ENCODE measurements at regions not wholly inside any gene's neighbourhood (a gene's known extent, or its start where the extent isn't known, plus 50 kb on each side); places are given as distances from the start of the nearest gene placed in this dataset.

GRCh38 chrX:22746081-22746480 lies 253.7 kb upstream of the DDX53 start:
- TF ChIP-seq ZFP30 (CRISPR knock-in tag; IDR thresholded peaks at IDR 0.05; ENCODE audit: borderline replicate concordance) (no peak), ZNF408 (CRISPR knock-in tag; IDR thresholded peaks at IDR 0.05; ENCODE audit: low read depth) (no peak), SREBF2 (CRISPR knock-in tag; IDR thresholded peaks at IDR 0.05) (no peak), E2F6 (IDR thresholded peaks at IDR 0.05; ENCODE audit: borderline replicate concordance in 1 of 2, extremely low read depth in 1 of 2, insufficient read depth in 1 of 2, insufficient read length in 1 of 2, low read depth in 1 of 2, low read length in 1 of 2, poor library complexity in 1 of 2, severe bottlenecking in 1 of 2) (no peak), DDX20 (tag; IDR thresholded peaks at IDR 0.05; ENCODE audit: low read depth) (no peak), ARID1B (IDR thresholded peaks at IDR 0.05) (no peak), HNRNPK (IDR thresholded peaks at IDR 0.05; ENCODE audit: low read depth, low read length, poor library complexity, severe bottlenecking) (no peak), ZNF79 (CRISPR knock-in tag; IDR thresholded peaks at IDR 0.05; ENCODE audit: low read depth) (no peak)
- intact Hi-C loops (cut with micrococcal nuclease) = loop anchor here (5.0 to 10.0 kb wide), 2 partner anchors 609 to 911 kb away; partner anchors contain the start of gene MBTPS2
- H3K9me3 ChIP-seq (replicated peaks; ENCODE audit: control insufficient read depth, insufficient read depth, low read depth, low read length) = no peaks in the 10 kb centered on the region

More at GRCh38 chrX:22746081-22746480, 253.7 kb upstream of the DDX53 start:
- Histone ChIP-seq H3K4me1 (replicated peaks in 1 of 2; ENCODE audit: control insufficient read depth in 2 of 2, insufficient read depth in 2 of 2, low read length in 2 of 2) (no peaks in the 10 kb centered on the region), H3K4me2 (ENCODE audit: insufficient read depth, low read length) (no peak overlapping the region), H3K27ac (ENCODE audit: extremely low read depth, low read depth, low read length) (no peak overlapping the region), H3K79me2 (ENCODE audit: control insufficient read depth, insufficient read depth, low read length) (no peaks in the 10 kb centered on the region), H3K36me3 (ENCODE audit: control insufficient read depth, insufficient read depth, low read length) (no peaks in the 10 kb centered on the region), H2AFZ (ENCODE audit: low read depth, low read length) (no peak overlapping the region), H3K4me3 (no peak overlapping the region), H3K9me1 (ENCODE audit: control insufficient read depth, insufficient read depth, low read length) (no peaks in the 10 kb centered on the region), H3K9ac (ENCODE audit: insufficient read depth in 1 of 2, low read depth in 2 of 2, low read length in 2 of 2) (no peak overlapping the region), H4K20me1 (replicated peaks; ENCODE audit: control insufficient read depth, insufficient read depth, low read length) (no peaks in the 10 kb centered on the region), H3K27me3 (ENCODE audit: control insufficient read depth in 2 of 2, insufficient read depth in 2 of 2, low read length in 2 of 2) (no peaks in the 10 kb centered on the region)
- in situ Hi-C loops (cut with MboI) = no loop called here
- 0% methylated on average over 2 of the region's 4 CpGs for WGBS (ENCODE audit: insufficient coverage, low coverage, missing lambda C conversion rate)
- FAIRE-seq (no peak), ATAC-seq (no peak), DNase-seq (ENCODE audit: extremely low read depth in 1 of 4, low spot score in 3 of 4) (no peak)
- no TSS peak for BruUV-seq (replicated peaks)
- ChIA-PET POLR2A (no interaction called here), CTCF (ENCODE audit: low intra/inter-chr PET ratio) (no interaction called here)
